ENCODE measurements at regions not wholly inside any gene's neighbourhood (a gene's known extent, or its start where the extent isn't known, plus 50 kb on each side); places are given as distances from the start of the nearest gene placed in this dataset.

GRCh38 chr1:209463441-209463840 is 120.1 kb upstream of the CAMK1G start:
- no peak for DNase-seq (ENCODE audit: low read depth in 3 of 3, low spot score in 1 of 3)

GRCh38 chr1:209473025-209473424 is 110.5 kb upstream of the CAMK1G start:
- no peak for DNase-seq (ENCODE audit: low read depth in 3 of 3, low spot score in 1 of 3)

- DNase-seq (ENCODE audit: low read depth in 3 of 3, low spot score in 1 of 3) = no peak
Observed at GRCh38 chr1:209480345-209480744, 103.2 kb upstream of the CAMK1G start.

GRCh38 chr1:209483691-209484090 is 99.8 kb upstream of the CAMK1G start:
- no peak for DNase-seq (ENCODE audit: low read depth in 3 of 3, low spot score in 1 of 3)

- DNase-seq (ENCODE audit: low read depth in 3 of 3, low spot score in 1 of 3) = no peak
Observed at GRCh38 chr1:209484429-209484828, 99.1 kb upstream of the CAMK1G start.

GRCh38 chr1:209485167-209485566 is 98.3 kb upstream of the CAMK1G start:
- DNase-seq (ENCODE audit: low read depth in 3 of 3, low spot score in 1 of 3) = no peak

- no peak for DNase-seq (ENCODE audit: low read depth in 3 of 3, low spot score in 1 of 3)
Observed at GRCh38 chr1:209485751-209486150, 97.8 kb upstream of the CAMK1G start.

GRCh38 chr1:209486861-209487593 is 96.5 kb upstream of the CAMK1G start:
- no peak for DNase-seq (ENCODE audit: low read depth in 3 of 3, low spot score in 1 of 3)

GRCh38 chr1:209490013-209490412 is 93.5 kb upstream of the CAMK1G start:
- DNase-seq (ENCODE audit: low read depth in 3 of 3, low spot score in 1 of 3) = no peak

GRCh38 chr1:209491031-209491430 is 92.5 kb upstream of the CAMK1G start:
- no peak for DNase-seq (ENCODE audit: low read depth in 3 of 3, low spot score in 1 of 3)

GRCh38 chr1:209491496-209491895 is 92.0 kb upstream of the CAMK1G start:
- no peak for DNase-seq (ENCODE audit: low read depth in 3 of 3, low spot score in 1 of 3)

GRCh38 chr1:209491897-209492296 is 91.6 kb upstream of the CAMK1G start:
- DNase-seq (ENCODE audit: low read depth in 3 of 3, low spot score in 1 of 3) = no peak

- DNase-seq (ENCODE audit: low read depth in 3 of 3, low spot score in 1 of 3) = no peak
Observed at GRCh38 chr1:209493559-209493958, 90.0 kb upstream of the CAMK1G start.

- no peak for DNase-seq (ENCODE audit: low read depth in 3 of 3, low spot score in 1 of 3)
Observed at GRCh38 chr1:209497729-209498128, 85.8 kb upstream of the CAMK1G start.

GRCh38 chr1:209500993-209501392 is 82.5 kb upstream of the CAMK1G start:
- DNase-seq (ENCODE audit: low read depth in 3 of 3, low spot score in 1 of 3) = no peak

- no peak for DNase-seq (ENCODE audit: low read depth in 3 of 3, low spot score in 1 of 3)
Observed at GRCh38 chr1:209503196-209503595, 80.3 kb upstream of the CAMK1G start.

- DNase-seq (ENCODE audit: low read depth in 3 of 3, low spot score in 1 of 3) = no peak
Observed at GRCh38 chr1:209504571-209504970, 78.9 kb upstream of the CAMK1G start.

- DNase-seq (ENCODE audit: low read depth in 3 of 3, low spot score in 1 of 3) = no peak
Observed at GRCh38 chr1:209505044-209505443, 78.5 kb upstream of the CAMK1G start.

GRCh38 chr1:209506101-209506500 is 77.4 kb upstream of the CAMK1G start:
- DNase-seq (ENCODE audit: low read depth in 3 of 3, low spot score in 1 of 3) = no peak

- DNase-seq (ENCODE audit: low read depth in 3 of 3, low spot score in 1 of 3) = no peak
Observed at GRCh38 chr1:209509039-209509438, 74.5 kb upstream of the CAMK1G start.

- DNase-seq (ENCODE audit: low read depth in 3 of 3, low spot score in 1 of 3) = no peak
Observed at GRCh38 chr1:209510063-209510462, 73.5 kb upstream of the CAMK1G start.

- no peak for DNase-seq (ENCODE audit: low read depth in 3 of 3, low spot score in 1 of 3)
Observed at GRCh38 chr1:209511169-209511568, 72.3 kb upstream of the CAMK1G start.

GRCh38 chr1:209512821-209513220 is 70.7 kb upstream of the CAMK1G start:
- DNase-seq (ENCODE audit: low read depth in 3 of 3, low spot score in 1 of 3) = no peak

All from stimulated activated CD4-positive, alpha-beta T cell treated with anti-CD3 and anti-CD28 coated beads, TNF-alpha, amount 100 ng/mL, for 1 hour (primary cell).